IPS DF 6.9 (cell line): ENCODE measurements at regions not wholly inside any gene's neighbourhood (a gene's known extent, or its start where the extent isn't known, plus 50 kb on each side); places are given as distances from the start of the nearest gene placed in this dataset.
A peak's percentile ranks its signal among the peaks of the same experiment; 100 is the strongest.

Source experiments
- DNase-seq: peaks from one replicate; pipeline ENCODE4 v3.0.0-alpha.2; 2013; ENCODE audit warnings: low read depth, low spot score
- H3K27ac ChIP-seq: one replicate; pipeline ENCODE4 v1.5.1; 2013; ENCODE audit warnings: low read length, control low read depth
- H3K27me3 ChIP-seq: 2 replicates; pipeline ENCODE4 v1.6.1; 2013; ENCODE audit warnings: mild to moderate bottlenecking, low read length; ENCODE audit not compliant: control insufficient read depth, insufficient read depth
- H3K36me3 ChIP-seq: 2 replicates; pipeline ENCODE4 v1.6.1; 2013; ENCODE audit warnings: low read length; ENCODE audit not compliant: control insufficient read depth, insufficient read depth
- H3K4me1 ChIP-seq: 2 replicates; pipeline ENCODE4 v1.6.1; 2013; ENCODE audit warnings: low read length; ENCODE audit not compliant: control insufficient read depth, insufficient read depth
- H3K4me3 ChIP-seq: 2 replicates; pipeline ENCODE4 v1.5.1; 2013; ENCODE audit warnings: mild to moderate bottlenecking, low read length
- H3K9me3 ChIP-seq: 2 replicates; pipeline ENCODE4 v1.6.1; 2013; ENCODE audit warnings: low read length, inconsistent platforms; ENCODE audit not compliant: control insufficient read depth, insufficient read depth
- WGBS: extraction: QIAGEN DNeasy Blood & Tissue Kit; methylation state at CpG from one replicate; pipeline ENCODE4 v1.1.7; 2013; ENCODE audit warnings: mixed read lengths, missing lambda C conversion rate; ENCODE audit not compliant: insufficient read length, insufficient coverage; 5-methylcytosine and 5-hydroxymethylcytosine counted together

GRCh38 chr6:115814907-115815306 is 245.8 kb downstream of the FRK start:
- Histone ChIP-seq H3K4me1 (no peaks in the 10 kb centered on the region), H3K36me3 (no peaks in the 10 kb centered on the region), H3K27me3 (no peaks in the 10 kb centered on the region), H3K9me3 (no peaks in the 10 kb centered on the region), H3K27ac (no peak overlapping the region), H3K4me3 (no peak overlapping the region)
- DNase-seq, result no peak
- WGBS, result no CpG with 5 or more reads among the region's 1 CpG

GRCh38 chr6:115811541-115811940 is 249.2 kb downstream of the FRK start:
- Histone ChIP-seq H3K4me1 (no peaks in the 10 kb centered on the region), H3K27ac (no peak overlapping the region), H3K27me3 (no peaks in the 10 kb centered on the region), H3K36me3 (no peaks in the 10 kb centered on the region), H3K9me3 (no peaks in the 10 kb centered on the region), H3K4me3 (no peak overlapping the region)
- DNase-seq, result no peak
- WGBS, result no CpG with 5 or more reads among the region's 5 CpGs

GRCh38 chr6:115798229-115798628 is 262.5 kb downstream of the FRK start:
- H3K4me1 ChIP-seq, result no peaks in the 10 kb centered on the region; the same call in 1 of the 2 replicates
- H3K36me3 ChIP-seq, result no peaks in the 10 kb centered on the region
- no peaks in the 10 kb centered on the region for H3K9me3 ChIP-seq
- no CpG with 5 or more reads among the region's 1 CpG for WGBS
- no peak overlapping the region for H3K27ac ChIP-seq
- no peak for DNase-seq
- H3K4me3 ChIP-seq, result no peak overlapping the region
- H3K27me3 ChIP-seq, result no peaks in the 10 kb centered on the region

GRCh38 chr6:115796829-115797228 is 263.9 kb downstream of the FRK start:
- no CpG with 5 or more reads among the region's 1 CpG for WGBS
- H3K27me3 ChIP-seq, result no peaks in the 10 kb centered on the region
- no peak overlapping the region for H3K4me3 ChIP-seq
- DNase-seq, result peak; percentile 20
- H3K4me1 ChIP-seq, result no peaks in the 10 kb centered on the region; the same call in 1 of the 2 replicates
- no peaks in the 10 kb centered on the region for H3K36me3 ChIP-seq
- H3K27ac ChIP-seq, result no peak overlapping the region
- no peaks in the 10 kb centered on the region for H3K9me3 ChIP-seq

GRCh38 chr6:115796061-115796460 is 264.6 kb downstream of the FRK start:
- no CpG with 5 or more reads among the region's 2 CpGs for WGBS
- Histone ChIP-seq H3K36me3 (no peaks in the 10 kb centered on the region), H3K27me3 (no peaks in the 10 kb centered on the region), H3K4me1 (no peaks in the 10 kb centered on the region; the same call in 1 of the 2 replicates), H3K4me3 (no peak overlapping the region), H3K27ac (no peak overlapping the region), H3K9me3 (no peaks in the 10 kb centered on the region)
- DNase-seq, result no peak

- H3K4me3 ChIP-seq, result no peak overlapping the region
- no peak overlapping the region for H3K27ac ChIP-seq
- WGBS, result no CpG with 5 or more reads among the region's 3 CpGs
- no peaks in the 10 kb centered on the region for H3K27me3 ChIP-seq
- no peaks in the 10 kb centered on the region for H3K4me1 ChIP-seq
- DNase-seq, result no peak
- H3K36me3 ChIP-seq, result no peaks in the 10 kb centered on the region
- H3K9me3 ChIP-seq, result no peaks in the 10 kb centered on the region
Measured at GRCh38 chr6:115783402-115784061, 277.2 kb downstream of the FRK start.

- no peak overlapping the region for H3K27ac ChIP-seq
- no peak overlapping the region for H3K4me3 ChIP-seq
Measured at GRCh38 chr6:115782612-115783011, 278.1 kb downstream of the FRK start.

GRCh38 chr6:115773741-115774140 is 286.9 kb downstream of the FRK start:
- Histone ChIP-seq H3K27ac (no peak overlapping the region), H3K36me3 (no peaks in the 10 kb centered on the region), H3K27me3 (no peaks in the 10 kb centered on the region), H3K9me3 (no peaks in the 10 kb centered on the region), H3K4me3 (no peak overlapping the region), H3K4me1 (no peaks in the 10 kb centered on the region)
- WGBS, result no CpG with 5 or more reads among the region's 3 CpGs
- no peak for DNase-seq

More at GRCh38 chr6:115782612-115783011, 278.1 kb downstream of the FRK start:
- no CpG with 5 or more reads among the region's 3 CpGs for WGBS
- Histone ChIP-seq H3K4me1 (no peaks in the 10 kb centered on the region), H3K9me3 (no peaks in the 10 kb centered on the region), H3K27me3 (no peaks in the 10 kb centered on the region), H3K36me3 (no peaks in the 10 kb centered on the region)
- no peak for DNase-seq

GRCh38 chr6:115770851-115771250 is 289.8 kb downstream of the FRK start:
- no peak for DNase-seq
- WGBS, result no CpG with 5 or more reads among the region's 7 CpGs
- H3K36me3 ChIP-seq, result no peaks in the 10 kb centered on the region
- no peak overlapping the region for H3K4me3 ChIP-seq
- no peaks in the 10 kb centered on the region for H3K9me3 ChIP-seq
- no peak overlapping the region for H3K27ac ChIP-seq
- no peaks in the 10 kb centered on the region for H3K27me3 ChIP-seq
- H3K4me1 ChIP-seq, result no peaks in the 10 kb centered on the region

GRCh38 chr6:115768500-115768899 is 292.2 kb downstream of the FRK start:
- no peaks in the 10 kb centered on the region for H3K36me3 ChIP-seq
- DNase-seq, result no peak
- no peak overlapping the region for H3K4me3 ChIP-seq
- no peaks in the 10 kb centered on the region for H3K4me1 ChIP-seq
- no peaks in the 10 kb centered on the region for H3K27me3 ChIP-seq
- no peaks in the 10 kb centered on the region for H3K9me3 ChIP-seq
- H3K27ac ChIP-seq, result no peak overlapping the region

- no peak overlapping the region for H3K27ac ChIP-seq
- no peaks in the 10 kb centered on the region for H3K4me1 ChIP-seq
- H3K9me3 ChIP-seq, result no peaks in the 10 kb centered on the region
- H3K4me3 ChIP-seq, result no peak overlapping the region
- H3K27me3 ChIP-seq, result no peaks in the 10 kb centered on the region
- no peaks in the 10 kb centered on the region for H3K36me3 ChIP-seq
- DNase-seq, result no peak
- no CpG with 5 or more reads among the region's 1 CpG for WGBS
Measured at GRCh38 chr6:115767931-115768330, 292.8 kb downstream of the FRK start.
